ENCODE measurements at regions not wholly inside any gene's neighbourhood (a gene's known extent, or its start where the extent isn't known, plus 50 kb on each side); places are given as distances from the start of the nearest gene placed in this dataset.

GRCh38 chr4:133483600-133484246 lies 334.6 kb downstream of the PCDH10 start:
- no peak for TF ChIP-seq FOXA1 (IDR thresholded peaks at IDR 0.05)
- TF ChIP-seq FOXK2 (IDR thresholded peaks at IDR 0.05) = no peak
- no peak for TF ChIP-seq LEF1 (IDR thresholded peaks at IDR 0.05; ENCODE audit: borderline replicate concordance)
- no peak for TF ChIP-seq BHLHE40 (IDR thresholded peaks at IDR 0.05; ENCODE audit: borderline replicate concordance)
- no peak for TF ChIP-seq ZNF384 (IDR thresholded peaks at IDR 0.05)
- no peak for TF ChIP-seq SUZ12 (IDR thresholded peaks at IDR 0.05)
- TF ChIP-seq PKNOX1 (IDR thresholded peaks at IDR 0.05) = no peak
- TF ChIP-seq HDGF (IDR thresholded peaks at IDR 0.05; ENCODE audit: borderline replicate concordance) = no peak
- no peak for TF ChIP-seq FOXM1 (IDR thresholded peaks at IDR 0.05; ENCODE audit: borderline replicate concordance)
- TF ChIP-seq SP1 (IDR thresholded peaks at IDR 0.05) = no peak

All from HEK293T (cell line).